LHCN-M2 (cell line): ENCODE measurements at regions not wholly inside any gene's neighbourhood (a gene's known extent, or its start where the extent isn't known, plus 50 kb on each side); places are given as distances from the start of the nearest gene placed in this dataset.

Source experiments
- DNase-seq: peaks from one replicate; pipeline ENCODE4 v3.0.0-alpha.2; 2012; ENCODE audit warnings: low read depth

DNA sequence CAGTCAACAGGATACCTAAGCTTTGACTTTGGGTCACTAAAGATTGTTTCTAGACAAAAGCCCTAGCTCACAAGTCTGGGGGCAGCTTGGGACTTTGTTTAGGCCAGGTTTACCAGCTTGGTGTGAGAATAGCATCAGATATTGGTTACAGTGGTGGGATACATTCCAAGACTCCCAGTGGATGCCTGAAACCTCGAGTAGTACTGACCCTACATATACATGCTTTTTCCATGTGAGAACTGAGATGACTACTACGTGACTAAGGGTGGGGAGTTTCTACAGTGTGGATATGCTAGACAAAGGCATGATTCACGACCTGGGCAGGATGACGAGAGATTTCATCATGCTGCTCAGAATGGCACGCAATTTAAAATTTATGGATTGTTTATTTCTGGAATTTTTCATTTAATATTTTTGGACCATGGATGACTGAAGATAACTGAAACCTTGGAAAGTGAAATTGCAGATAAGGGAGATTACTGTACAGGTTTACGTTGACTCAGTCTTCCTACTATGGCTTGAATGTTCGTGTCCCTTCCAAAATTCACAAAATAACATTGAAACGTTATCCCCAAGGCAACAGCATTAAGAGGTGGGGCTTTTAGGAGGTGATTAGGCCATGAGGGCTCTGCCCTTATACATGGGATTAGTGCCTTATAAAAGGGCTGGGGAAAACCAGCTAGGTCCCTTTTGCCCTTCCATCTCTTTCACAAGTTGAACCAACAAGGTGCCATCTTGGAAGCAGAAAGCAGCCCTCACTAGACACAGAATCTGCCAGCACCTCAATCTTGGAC lies 50.2 kb upstream of the CTAGE1 start:
- DNase-seq, result peak; percentile 60

- no peak for DNase-seq
Observed at GRCh38 chr18:22468554-22468891, 50.8 kb upstream of the CTAGE1 start.

DNA sequence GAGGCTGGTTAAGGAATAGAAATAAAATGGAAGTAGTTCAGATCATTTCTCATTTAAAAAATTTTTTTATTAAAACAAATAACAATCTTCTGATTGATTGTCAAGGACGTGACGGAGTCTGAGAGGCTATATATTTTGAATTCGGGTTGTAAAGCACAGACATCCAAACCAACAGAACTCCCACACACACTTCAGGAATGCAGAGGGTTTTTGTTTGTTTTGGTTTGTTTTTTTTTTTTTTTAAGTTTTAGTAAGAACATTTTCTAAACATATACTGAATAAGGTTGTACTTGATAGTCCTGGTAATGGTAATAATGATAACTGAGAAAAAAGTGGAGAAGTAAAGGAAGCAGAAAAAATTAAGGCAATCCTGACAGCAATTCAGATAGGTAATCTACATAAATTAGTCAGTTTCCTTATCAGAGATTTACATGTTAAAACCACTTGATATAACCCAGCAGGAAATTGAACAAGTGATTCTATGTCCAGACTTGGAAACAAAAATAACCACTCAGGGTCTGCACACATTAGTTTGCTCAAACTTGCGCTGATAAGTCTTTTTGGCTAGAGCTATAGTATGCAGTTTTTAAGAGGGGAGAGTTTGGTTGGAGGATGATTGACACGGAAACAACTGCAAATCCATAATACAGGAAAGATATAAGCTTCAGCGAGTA lies 51.5 kb upstream of the CTAGE1 start:
- DNase-seq, result no peak

- no peak for DNase-seq
Observed at GRCh38 chr18:22469926-22470247, 52.2 kb upstream of the CTAGE1 start.

DNA sequence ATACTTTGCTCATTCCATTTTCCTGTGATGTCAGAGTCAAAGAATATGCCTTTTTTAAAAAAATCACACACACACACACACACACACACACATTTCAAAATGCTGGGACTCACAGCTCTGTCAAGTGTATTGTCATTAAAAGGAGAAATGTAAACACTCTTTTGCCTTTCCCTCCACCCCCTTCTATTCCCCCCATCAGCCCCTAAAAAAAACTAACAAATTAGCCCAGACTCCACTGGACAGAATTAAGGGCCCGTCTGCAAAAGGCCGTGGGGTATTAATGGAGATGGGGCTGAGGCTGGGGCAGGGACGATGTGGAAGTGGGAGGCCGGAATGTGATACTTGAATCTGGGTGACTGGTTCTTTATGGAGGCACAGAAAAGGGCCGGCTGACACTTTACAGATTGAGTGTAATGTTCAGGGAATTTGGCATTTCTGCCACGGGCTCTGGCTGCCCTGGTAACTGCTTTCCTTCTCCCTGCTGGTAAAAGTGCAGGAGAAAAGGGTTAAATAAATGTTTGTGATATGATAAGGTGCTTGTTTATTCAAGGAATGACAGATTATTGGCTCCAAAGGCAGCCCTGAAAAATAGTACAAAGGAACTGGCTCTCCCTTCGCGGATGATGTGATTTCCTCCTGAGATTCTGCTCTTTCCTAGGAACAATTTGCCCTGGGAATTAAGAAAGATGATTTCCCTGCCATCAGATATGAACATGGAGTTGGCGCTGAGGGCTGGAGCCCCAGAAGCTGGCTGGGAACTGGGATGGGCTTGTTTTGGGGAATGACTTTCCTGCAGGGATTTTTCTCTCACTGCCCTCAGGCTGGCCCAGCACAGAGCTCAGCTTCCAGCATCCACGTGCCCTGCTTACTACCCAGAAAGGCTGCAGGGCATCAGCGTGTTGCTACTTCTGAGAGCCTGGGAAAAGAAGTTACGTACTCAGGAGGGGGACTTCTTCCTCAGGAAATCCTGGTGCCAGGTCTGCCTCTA lies 52.8 kb upstream of the CTAGE1 start:
- no peak for DNase-seq

DNA sequence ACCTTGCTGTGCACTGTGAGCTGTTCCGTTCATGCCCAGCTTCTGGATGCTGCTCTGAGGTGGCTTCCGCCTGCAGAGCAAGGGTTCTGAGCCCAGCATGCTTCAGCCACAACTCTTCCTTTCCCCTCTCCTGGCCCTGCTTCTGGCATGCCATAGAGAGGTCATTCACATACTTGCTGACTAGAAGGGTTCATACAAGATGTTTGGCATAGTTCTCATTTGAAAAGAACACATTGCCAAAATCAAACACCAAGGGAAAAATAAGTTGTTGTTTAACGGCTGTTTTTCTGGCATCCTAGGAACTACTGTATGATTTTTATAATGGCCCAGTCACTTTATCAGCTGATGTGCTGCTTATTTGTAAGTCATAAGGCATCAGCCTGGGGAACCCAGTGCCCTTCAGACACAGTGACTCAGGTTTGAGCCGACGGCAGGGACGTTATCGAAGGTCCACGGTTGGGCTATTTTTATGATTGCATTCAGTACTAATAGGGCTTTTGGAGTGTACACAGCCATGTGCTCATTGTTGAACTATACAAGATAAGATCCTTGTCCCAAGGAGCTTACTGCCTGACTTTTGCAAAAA lies 53.9 kb upstream of the CTAGE1 start:
- no peak for DNase-seq

- DNase-seq, result no peak
Observed at GRCh38 chr18:22473366-22473765, 55.7 kb upstream of the CTAGE1 start.

DNA sequence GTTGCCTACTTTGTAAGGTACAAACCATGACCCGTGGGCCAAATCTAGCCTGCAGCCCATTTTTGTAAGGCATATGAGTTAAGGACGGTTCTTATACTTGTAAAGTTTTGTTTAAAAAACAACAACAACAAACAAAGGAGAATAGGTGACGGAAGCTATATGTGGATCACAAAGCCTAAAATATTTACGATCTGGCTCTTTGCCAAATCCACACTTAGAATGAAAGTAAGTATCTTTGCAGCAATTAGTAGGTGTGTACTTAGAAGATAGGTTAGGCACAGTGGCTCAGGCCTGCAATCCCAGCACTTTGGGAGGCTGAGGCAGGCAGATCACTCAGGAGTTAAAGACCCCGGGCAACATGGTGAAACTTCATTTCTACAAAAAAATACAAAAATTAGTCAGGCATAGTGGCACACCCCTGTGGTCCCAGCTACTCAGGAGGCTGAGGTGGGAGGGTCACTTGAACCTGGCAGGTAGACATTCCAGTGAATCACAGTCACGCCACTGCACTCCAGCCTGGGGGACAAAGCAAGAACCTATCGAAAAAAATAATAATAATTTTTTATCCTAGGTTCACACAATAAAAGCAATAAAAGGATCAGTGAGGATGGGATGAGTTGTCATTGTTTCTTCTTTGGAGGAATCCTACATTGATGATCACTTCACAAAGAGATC lies 57.8 kb upstream of the CTAGE1 start:
- no peak for DNase-seq

GRCh38 chr18:22477222-22477621 lies 59.5 kb upstream of the CTAGE1 start:
- DNase-seq, result no peak

GRCh38 chr18:22482948-22483347 lies 65.2 kb upstream of the CTAGE1 start:
- DNase-seq, result no peak

DNA sequence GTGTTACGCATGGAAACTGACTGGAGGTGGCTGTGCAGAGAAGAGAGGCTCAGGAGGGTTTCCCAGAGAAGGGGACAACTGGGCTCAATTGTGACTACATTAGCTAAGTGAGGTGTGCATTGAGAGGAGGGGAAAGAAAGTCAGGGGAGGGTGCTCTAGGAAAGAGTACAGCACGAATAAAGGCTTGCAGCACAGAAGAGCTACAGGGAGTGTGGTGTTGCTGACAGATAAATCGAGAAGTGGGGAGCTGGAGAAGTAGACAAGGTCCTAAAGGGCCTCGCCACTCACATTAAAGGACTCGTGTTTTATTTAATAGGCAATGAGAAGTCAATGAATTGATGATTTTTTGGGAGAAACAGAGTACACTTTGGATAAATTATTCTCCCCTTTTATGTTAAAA lies 65.7 kb upstream of the CTAGE1 start:
- no peak for DNase-seq

- no peak for DNase-seq
Observed at GRCh38 chr18:22484471-22484870, 66.8 kb upstream of the CTAGE1 start.

DNA sequence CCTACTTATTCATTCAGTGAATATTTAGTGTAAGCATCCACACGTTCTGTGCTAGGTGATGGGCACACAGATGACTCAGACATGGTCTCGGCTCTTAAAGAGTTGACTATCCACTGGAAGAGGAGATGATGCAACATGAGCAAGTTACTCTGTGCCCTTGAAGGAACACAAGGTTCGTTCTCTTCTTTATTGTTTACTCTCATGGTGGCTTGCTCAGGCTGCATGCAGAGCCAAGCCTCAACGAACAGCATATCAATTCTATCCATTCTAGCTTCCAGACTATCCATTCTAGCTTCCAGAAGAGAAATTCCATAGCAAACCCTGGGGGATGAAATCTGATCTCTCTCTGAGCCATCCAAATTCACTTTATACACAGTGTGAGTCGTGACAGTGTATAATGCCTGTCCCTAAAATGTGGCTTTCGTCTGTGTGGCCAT lies 68.1 kb upstream of the CTAGE1 start:
- DNase-seq, result no peak

- no peak for DNase-seq
Observed at GRCh38 chr18:22486667-22487066, 69.0 kb upstream of the CTAGE1 start.

DNA sequence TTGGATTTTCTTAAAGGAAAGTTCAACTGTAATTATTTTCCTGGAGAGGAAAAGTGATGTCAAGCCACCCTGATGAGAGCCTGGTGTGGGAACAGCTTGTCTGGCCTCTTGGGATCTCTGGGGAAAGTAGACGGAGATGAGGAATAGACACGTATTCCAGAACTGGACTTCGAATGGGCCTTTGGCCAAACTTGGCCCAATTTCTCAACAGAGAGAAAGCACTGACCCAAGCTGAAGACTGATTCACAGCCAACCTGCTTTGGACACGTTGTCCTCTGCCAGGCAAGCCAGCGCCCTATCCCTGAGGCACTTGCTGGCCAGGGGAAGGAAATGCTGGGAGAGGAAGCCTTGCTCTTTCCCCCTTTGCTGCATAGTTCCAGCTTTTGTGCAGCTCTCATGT lies 70.8 kb upstream of the CTAGE1 start:
- no peak for DNase-seq

- no peak for DNase-seq
Observed at GRCh38 chr18:22489704-22490103, 72.0 kb upstream of the CTAGE1 start.

GRCh38 chr18:22490429-22490846 lies 72.7 kb upstream of the CTAGE1 start:
- no peak for DNase-seq

DNA sequence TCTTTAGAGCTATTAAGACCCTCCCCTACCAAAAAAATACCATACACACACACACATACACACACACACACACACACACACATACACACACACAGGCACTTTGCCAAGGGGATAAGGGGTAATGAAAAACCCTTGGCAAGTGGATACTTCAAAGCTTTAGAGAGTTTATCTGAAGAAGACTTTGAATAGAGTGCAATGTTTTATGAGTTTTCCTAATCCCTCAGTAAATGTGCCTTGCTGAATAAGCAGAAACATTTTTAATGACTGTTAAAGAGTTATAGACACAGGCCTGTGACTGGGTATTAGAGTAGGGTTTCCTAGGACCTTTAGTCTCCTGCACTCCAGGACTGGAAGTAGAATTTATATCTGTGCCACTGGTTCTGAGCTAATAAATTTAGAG lies 75.5 kb upstream of the CTAGE1 start:
- no peak for DNase-seq

DNA sequence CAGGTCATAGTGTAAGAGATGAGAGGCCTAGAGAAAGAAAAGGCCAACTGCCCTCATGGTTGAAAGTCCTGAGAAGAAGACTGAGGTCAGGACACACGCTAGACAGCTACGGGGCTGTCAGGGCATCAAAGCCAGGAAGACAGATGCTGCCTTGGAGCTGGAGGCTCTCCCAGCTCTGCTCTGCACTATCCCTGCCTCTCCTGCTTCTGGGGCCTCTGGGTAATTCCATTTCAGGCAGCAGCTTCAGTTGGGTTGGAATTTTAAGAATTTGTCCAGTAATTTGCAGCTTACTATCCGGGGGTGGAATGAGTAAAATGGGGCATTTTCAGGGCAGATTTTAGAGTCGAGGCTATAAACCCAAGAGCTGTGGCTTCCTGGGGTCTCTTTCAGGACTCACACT lies 76.2 kb upstream of the CTAGE1 start:
- DNase-seq, result no peak

DNA sequence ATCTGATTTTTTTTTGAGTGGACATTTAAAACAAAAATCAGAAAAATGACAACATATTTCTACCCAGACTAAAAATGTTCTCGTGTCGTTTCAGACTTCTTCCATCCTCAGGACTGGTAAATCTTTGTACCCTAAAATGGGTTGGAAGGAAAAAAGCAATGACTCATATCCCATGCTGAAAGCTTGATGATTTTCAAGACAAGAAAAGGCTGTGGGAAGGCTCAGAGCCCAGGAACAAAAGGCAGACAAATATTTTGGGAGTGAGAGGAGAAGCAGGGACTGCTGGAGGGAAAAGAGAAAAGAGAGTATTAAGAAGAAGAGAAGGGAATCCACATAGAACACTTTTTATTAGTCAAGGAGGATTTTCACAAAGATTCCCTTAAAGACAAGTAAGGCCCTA lies 77.1 kb upstream of the CTAGE1 start:
- DNase-seq, result no peak

- DNase-seq, result no peak
Observed at GRCh38 chr18:22499421-22499820, 81.7 kb upstream of the CTAGE1 start.
